Skin epidermis (tissue), 12 donors: ENCODE measurements at regions not wholly inside any gene's neighbourhood (a gene's known extent, or its start where the extent isn't known, plus 50 kb on each side); places are given as distances from the start of the nearest gene placed in this dataset.

Experiments
- H3K27ac ChIP-seq, 21 experiments: fragments of 200-600 bp; sonication (generic) in 11 of 21; one replicate each; pipeline ENCODE4 v1.5.0; 2020; ENCODE audit warnings: mild to moderate bottlenecking in 3 of 21, inconsistent platforms in 2 of 21, moderate library complexity in 2 of 21
- H3K4me3 ChIP-seq, 7 experiments: fragments of 200-600 bp; sonication (generic) in 2 of 7; one replicate each; pipeline ENCODE4 v1.5.0; 2020; ENCODE audit warnings: inconsistent platforms in 2 of 7, mild to moderate bottlenecking in 2 of 7, moderate library complexity in 1 of 7

DNA sequence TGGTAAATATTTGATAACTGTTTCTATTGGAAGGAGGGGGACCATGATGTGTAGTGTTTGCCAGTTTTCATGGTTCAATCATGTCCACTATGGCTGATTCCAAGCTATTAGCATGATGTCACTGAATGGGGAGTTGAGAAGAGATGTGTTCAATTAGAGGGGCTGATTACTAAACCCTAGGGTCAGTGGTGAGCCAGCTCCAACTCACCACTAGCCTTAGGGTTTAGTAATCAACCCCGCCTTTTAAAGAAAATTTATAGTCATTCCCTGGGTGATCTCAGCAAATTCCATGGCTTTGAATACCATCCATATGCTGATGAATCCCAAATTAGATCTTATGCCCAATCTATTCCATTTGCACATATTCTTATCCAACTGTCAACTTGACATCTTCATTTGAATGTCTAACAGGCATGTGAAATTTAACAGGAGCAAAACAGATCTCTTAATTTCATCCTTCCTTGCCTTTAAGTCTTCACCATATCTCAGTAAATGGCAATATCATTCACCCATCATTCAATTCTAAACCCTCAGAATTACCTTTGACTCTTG is 98.8 kb downstream of the GCNT1 start:
- H3K27ac ChIP-seq, result no peak overlapping the region
- no peak overlapping the region for H3K4me3 ChIP-seq

DNA sequence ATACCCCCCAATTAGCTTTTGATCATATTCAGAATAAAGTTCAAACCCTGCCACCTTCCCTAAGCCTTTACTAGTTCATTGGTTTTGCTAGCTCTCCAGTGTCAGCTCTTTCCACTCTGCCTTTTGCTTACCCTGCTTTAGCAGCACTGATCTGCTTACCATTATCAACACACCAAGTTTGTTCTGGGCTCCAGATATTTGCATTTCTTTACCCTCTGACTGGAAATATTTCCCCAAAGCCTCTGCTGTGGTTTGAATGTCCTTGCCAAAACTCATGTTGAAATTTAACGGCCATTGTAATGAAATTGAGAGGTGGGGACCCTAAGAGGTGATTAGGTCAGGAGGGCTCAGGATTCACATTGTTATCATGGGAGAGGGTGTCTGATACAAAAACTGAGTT is 99.5 kb downstream of the GCNT1 start:
- H3K4me3 ChIP-seq, result no peak overlapping the region
- H3K27ac ChIP-seq, result no peak overlapping the region

DNA sequence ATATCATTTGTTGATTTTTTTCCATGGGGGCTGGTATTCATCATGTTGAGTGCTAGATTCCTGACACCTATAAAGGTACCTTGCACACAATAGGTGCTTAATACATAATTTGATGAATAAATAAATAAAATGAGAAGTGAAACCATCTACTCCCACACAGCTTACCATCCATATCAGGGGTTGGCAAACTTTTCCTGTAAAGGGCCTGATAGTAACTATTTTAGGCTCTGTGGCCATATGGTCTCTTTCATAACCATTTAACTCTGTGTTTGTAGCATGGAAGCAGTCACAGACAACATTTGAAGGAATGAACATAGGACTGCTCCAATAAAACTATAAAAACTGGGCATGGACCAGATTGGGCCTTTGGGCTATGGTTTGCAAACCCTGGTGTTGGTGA is 100.3 kb downstream of the GCNT1 start:
- Histone ChIP-seq H3K27ac (no peak overlapping the region), H3K4me3 (no peak overlapping the region)

DNA sequence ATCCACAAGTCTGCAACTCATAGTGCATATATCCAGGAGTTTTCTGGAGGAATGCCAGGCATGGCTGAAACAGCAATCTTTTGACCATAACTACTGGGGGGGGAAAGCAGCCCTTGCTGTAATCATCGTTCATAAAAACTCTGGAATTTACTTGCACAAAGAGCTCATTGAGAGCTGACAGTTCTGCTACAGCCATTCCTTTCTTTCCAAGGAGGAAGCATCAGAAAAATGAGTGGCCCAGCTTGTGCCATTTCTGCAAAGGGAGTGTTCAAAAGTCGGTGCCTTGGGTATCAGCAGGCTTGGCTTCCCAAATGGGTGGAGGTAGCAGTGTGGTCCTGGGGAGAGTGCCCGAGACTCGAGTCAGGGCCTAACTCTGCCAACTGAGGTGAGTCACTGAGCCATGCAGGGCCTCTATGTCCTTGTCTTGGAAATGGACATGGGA is 101.5 kb downstream of the GCNT1 start:
- H3K4me3 ChIP-seq, result no peak overlapping the region
- H3K27ac ChIP-seq, result no peak overlapping the region

DNA sequence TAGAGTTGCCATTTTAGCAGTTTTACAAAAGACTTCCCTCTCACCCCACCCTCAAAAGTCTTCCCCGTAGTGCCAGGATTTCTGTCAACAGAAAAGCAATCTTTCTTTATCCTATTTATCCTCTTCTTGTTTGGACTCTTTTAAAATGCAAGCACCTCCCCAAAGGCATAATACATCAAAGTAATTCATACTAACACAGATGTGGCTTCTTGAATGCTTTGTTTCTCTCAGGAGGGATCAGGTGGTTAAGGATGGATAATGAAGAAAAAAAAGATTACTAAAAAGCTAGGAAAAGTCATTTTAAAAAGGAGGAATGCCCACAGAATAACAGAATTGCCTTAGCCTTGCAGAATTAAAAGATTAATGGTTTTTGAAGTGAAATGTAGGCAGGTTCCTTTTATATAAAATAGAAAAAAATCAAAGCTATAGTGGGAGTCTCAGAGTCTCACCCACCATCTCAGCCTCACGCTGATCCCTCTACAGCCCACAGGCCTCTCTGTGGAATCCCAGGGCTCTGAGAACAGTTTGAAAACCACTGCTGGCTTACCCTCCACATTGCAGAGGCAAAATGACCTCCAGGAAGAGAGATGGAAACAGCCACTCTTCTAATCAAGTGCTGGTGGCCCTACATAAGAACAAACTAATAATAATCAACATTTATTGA is 102.2 kb downstream of the GCNT1 start:
- Histone ChIP-seq H3K4me3 (no peak overlapping the region), H3K27ac (peak overlapping the region in 2 of 21 experiments; percentile 3 to 56)
